Osteoblast (primary cell): ENCODE measurements at regions not wholly inside any gene's neighbourhood (a gene's known extent, or its start where the extent isn't known, plus 50 kb on each side); places are given as distances from the start of the nearest gene placed in this dataset.
"Not testable (repeated sequence)": the region's sequence is repeated elsewhere in the genome, so short reads cannot be mapped to it uniquely, and the experiment has no call there.

Source experiments
- DNase-seq: peaks from one replicate; pipeline ENCODE4 v3.0.0; 2011; ENCODE audit warnings: low spot score, mixed read lengths; ENCODE audit not compliant: insufficient read length; ENCODE audit errors: missing footprints
- H2AFZ ChIP-seq: 2 replicates; pipeline ENCODE4 v1.6.0; 2011; ENCODE audit warnings: mild to moderate bottlenecking, low read length
- H3K27ac ChIP-seq: 2 replicates; pipeline ENCODE4 v1.5.1; 2011; ENCODE audit warnings: mild to moderate bottlenecking, low read depth, low read length, moderate library complexity
- H3K27me3 ChIP-seq: 2 replicates; pipeline ENCODE4 v1.6.0; 2012; ENCODE audit warnings: mild to moderate bottlenecking, control low read depth, inconsistent platforms, low read length, moderate library complexity; ENCODE audit not compliant: insufficient read depth
- H3K36me3 ChIP-seq: 2 replicates; pipeline ENCODE4 v1.5.1; 2011; ENCODE audit warnings: mild to moderate bottlenecking, low read length, control low read depth, moderate library complexity; ENCODE audit not compliant: insufficient read depth
- H3K4me1 ChIP-seq: 2 replicates; pipeline ENCODE4 v1.5.1; 2011; ENCODE audit warnings: mild to moderate bottlenecking, low read length, control low read depth, moderate library complexity; ENCODE audit not compliant: insufficient read depth
- H3K4me2 ChIP-seq: 2 replicates; pipeline ENCODE4 v1.6.0; 2011; ENCODE audit warnings: mild to moderate bottlenecking, low read length; ENCODE audit not compliant: insufficient read depth
- H3K4me3 ChIP-seq: fragments of 200-600 bp; sonication (generic); 3 replicates; pipeline ENCODE4 v1.5.1; 2012; ENCODE audit warnings: mild to moderate bottlenecking, low read length, inconsistent platforms; ENCODE audit not compliant: insufficient read depth
- H3K79me2 ChIP-seq: 2 replicates; pipeline ENCODE4 v1.6.0; 2012; ENCODE audit warnings: mild to moderate bottlenecking, low read length, control low read depth, inconsistent platforms; ENCODE audit not compliant: insufficient read depth
- H3K9me3 ChIP-seq: 2 replicates; pipeline ENCODE4 v1.5.1; 2011; ENCODE audit warnings: low read depth, low read length, control low read depth
- H4K20me1 ChIP-seq: 2 replicates; pipeline ENCODE4 v1.6.0; 2012; ENCODE audit warnings: mild to moderate bottlenecking, low read length, control low read depth; ENCODE audit not compliant: insufficient read depth
- TF ChIP-seq, protein P1 (sequence below): IDR thresholded peaks from 2 replicates; pipeline ENCODE4 v1.5.1; 2011; ENCODE audit warnings: mild to moderate bottlenecking, low read depth, low read length, moderate library complexity; ENCODE audit errors: extremely low read depth

DNA sequence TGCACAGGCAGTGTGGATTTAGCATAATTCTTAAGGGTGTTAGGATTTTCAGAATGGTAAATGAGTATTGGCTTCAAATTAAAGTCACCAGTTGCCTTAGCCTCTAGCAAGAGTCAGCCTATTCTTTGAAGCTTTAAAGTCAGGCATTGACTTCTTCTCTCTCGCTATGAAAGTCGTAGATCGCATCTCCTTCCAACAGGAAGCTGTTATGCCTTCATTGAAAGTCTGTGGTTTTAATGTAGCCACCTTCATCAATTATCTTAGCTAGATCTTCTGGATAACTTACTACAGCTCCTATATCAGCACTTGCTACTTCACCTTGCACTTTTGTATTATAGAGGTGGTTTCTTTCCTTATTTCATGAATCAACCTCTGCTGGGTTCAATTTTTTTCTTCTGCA lies 320.2 kb downstream of the PTPRC start:
- DNase-seq, result no peak
- Histone ChIP-seq H3K4me2 (no peak overlapping the region), H3K9me3 (no peaks in the 10 kb centered on the region), H2AFZ (no peak overlapping the region), H3K36me3 (no peaks in the 10 kb centered on the region), H3K4me3 (no peak overlapping the region), H4K20me1 (no peaks in the 10 kb centered on the region), H3K27me3 (no peaks in the 10 kb centered on the region), H3K27ac (no peak overlapping the region), H3K4me1 (no peaks in the 10 kb centered on the region), H3K79me2 (no peaks in the 10 kb centered on the region)
- TF ChIP-seq, protein P1, sequence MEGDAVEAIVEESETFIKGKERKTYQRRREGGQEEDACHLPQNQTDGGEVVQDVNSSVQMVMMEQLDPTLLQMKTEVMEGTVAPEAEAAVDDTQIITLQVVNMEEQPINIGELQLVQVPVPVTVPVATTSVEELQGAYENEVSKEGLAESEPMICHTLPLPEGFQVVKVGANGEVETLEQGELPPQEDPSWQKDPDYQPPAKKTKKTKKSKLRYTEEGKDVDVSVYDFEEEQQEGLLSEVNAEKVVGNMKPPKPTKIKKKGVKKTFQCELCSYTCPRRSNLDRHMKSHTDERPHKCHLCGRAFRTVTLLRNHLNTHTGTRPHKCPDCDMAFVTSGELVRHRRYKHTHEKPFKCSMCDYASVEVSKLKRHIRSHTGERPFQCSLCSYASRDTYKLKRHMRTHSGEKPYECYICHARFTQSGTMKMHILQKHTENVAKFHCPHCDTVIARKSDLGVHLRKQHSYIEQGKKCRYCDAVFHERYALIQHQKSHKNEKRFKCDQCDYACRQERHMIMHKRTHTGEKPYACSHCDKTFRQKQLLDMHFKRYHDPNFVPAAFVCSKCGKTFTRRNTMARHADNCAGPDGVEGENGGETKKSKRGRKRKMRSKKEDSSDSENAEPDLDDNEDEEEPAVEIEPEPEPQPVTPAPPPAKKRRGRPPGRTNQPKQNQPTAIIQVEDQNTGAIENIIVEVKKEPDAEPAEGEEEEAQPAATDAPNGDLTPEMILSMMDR, result no peak

DNA sequence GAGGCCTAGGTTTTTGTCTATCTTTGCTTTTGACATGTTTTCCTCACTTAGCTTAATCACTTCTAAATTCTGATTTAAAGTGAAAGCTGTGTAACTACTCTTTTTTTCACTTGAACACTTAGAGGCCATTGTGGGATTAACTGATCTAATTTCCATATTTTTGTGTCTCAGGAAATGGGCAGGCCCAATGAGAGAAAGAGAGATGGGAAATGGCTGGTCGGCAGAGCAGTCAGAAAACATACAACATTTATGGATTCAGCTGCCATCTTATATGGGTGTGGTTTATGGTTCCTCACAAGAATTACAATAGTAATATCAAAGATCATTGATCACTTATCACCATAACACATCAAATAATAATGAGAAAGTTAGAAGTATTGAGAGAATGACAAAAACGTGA lies 320.8 kb downstream of the PTPRC start:
- TF ChIP-seq, protein P1, result no peak

DNA sequence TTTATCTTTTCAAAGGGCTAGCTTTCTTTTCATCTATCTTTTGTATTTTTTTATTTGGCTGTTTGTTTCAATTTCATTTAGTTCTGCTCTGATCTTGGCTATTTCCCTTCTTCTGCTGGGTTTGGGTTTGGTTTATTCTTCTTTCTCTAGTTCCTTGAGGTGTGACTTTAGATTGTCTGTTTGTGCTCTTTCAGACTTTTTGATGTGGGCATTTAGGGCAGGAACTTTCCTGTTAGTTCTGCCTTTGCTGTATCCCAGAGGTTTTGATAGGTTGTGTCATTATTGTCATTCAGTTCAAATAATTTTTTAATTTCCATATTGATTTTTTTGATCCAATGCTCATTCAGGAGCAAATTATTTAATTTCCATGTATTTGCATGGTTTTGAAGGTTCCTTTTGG lies 325.0 kb downstream of the PTPRC start:
- H3K4me1 ChIP-seq, H3K4me3 ChIP-seq, H4K20me1 ChIP-seq, H3K27me3 ChIP-seq, H3K79me2 ChIP-seq, H3K4me2 ChIP-seq, DNase-seq, H3K36me3 ChIP-seq, H3K9me3 ChIP-seq, H3K27ac ChIP-seq, H2AFZ ChIP-seq: not testable (repeated sequence)

More for the DNA sequence above, 320.8 kb downstream of the PTPRC start:
- Histone ChIP-seq H3K27me3 (no peaks in the 10 kb centered on the region), H3K79me2 (no peaks in the 10 kb centered on the region), H2AFZ (peak overlapping the region; percentile 2), H3K4me3 (no peak overlapping the region), H3K9me3 (no peaks in the 10 kb centered on the region), H3K36me3 (no peaks in the 10 kb centered on the region), H3K4me1 (no peaks in the 10 kb centered on the region), H3K4me2 (no peak overlapping the region), H3K27ac (no peak overlapping the region), H4K20me1 (no peaks in the 10 kb centered on the region)
- no peak for DNase-seq

DNA sequence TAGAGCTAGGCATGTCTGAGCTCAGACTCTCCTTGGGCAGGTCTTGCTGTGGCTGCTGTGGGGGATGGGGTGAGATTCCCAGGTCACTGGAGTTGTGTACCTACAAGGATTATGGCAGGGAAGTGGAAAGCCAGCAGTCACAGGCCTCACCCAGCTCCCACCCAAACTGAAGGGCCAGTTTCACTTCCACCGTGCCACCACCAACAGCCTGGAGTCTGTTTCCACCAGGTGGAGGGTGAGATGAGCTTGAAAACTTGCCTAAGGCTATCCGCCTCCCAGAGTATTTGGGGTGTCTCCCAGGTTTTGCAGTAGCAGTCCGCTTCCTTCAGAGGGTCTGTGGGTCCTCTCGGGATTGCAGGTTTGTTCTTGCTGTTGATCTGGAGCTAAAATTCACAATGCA lies 327.7 kb downstream of the PTPRC start:
- Histone ChIP-seq H3K27me3 (no peaks in the 10 kb centered on the region), H3K4me1 (no peaks in the 10 kb centered on the region), H4K20me1 (no peaks in the 10 kb centered on the region), H3K9me3 (no peaks in the 10 kb centered on the region), H3K79me2 (no peaks in the 10 kb centered on the region), H3K4me2 (no peak overlapping the region), H3K27ac (no peak overlapping the region), H2AFZ (no peak overlapping the region), H3K36me3 (no peaks in the 10 kb centered on the region), H3K4me3 (no peak overlapping the region)
- TF ChIP-seq, protein P1, result no peak
- DNase-seq, result no peak

DNA sequence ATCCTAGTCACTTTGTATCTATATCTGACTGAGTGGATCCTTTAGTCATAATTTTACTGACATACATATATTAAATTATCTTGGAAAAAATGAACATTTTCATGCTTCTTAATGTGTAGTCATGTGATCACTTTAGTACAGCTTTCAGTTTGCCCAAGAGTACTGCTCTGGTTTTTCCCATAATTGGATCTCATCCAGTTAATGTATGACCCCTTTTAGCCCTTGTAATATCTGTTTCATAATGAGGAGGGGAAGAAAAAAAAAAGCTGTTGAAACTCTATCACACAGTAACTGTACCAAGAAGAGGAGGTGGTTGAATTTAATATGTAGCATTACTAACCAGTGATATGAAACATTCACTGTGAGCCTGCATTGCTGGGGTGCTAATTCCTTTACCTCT lies 328.7 kb downstream of the PTPRC start:
- Histone ChIP-seq H2AFZ (no peak overlapping the region), H3K79me2 (no peaks in the 10 kb centered on the region), H3K27ac (no peak overlapping the region), H3K4me3 (no peak overlapping the region), H3K9me3 (no peaks in the 10 kb centered on the region), H3K4me2 (no peak overlapping the region), H3K4me1 (no peaks in the 10 kb centered on the region), H4K20me1 (no peaks in the 10 kb centered on the region), H3K27me3 (no peaks in the 10 kb centered on the region), H3K36me3 (no peaks in the 10 kb centered on the region)
- TF ChIP-seq, protein P1, result no peak
- DNase-seq, result no peak
